Ureter (tissue), 1 donor: ENCODE measurements at regions not wholly inside any gene's neighbourhood (a gene's known extent, or its start where the extent isn't known, plus 50 kb on each side); places are given as distances from the start of the nearest gene placed in this dataset.
"Not testable (repeated sequence)": the region's sequence is repeated elsewhere in the genome, so short reads cannot be mapped to it uniquely, and the experiment has no call there.

Source experiments
- DNase-seq: peaks from one replicate; pipeline ENCODE4 v3.0.0-alpha.2; 2020; ENCODE audit warnings: low spot score
- donor health status: DM: yes; HTN: yes; CAD: no.

DNA sequence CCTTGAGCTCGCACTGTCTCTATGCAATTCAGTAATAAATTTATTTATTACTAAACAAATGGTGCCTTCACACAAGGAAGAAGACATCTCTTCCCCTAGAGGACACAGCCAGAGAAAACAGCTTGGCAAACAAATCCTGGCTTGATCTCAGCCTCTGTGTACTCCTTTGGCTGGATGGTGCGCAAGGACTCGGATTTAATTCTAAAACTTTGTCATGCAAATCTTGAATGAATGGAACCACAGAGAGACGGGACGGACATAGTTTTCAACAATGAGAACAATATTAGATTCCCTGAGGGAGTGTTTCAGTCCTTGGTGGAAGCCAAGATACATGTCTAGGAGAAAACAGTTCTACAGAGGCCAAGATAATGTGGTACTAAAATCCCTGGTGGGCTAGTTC is 349.5 kb downstream of the NPIPA8 start:
- DNase-seq: no peak

DNA sequence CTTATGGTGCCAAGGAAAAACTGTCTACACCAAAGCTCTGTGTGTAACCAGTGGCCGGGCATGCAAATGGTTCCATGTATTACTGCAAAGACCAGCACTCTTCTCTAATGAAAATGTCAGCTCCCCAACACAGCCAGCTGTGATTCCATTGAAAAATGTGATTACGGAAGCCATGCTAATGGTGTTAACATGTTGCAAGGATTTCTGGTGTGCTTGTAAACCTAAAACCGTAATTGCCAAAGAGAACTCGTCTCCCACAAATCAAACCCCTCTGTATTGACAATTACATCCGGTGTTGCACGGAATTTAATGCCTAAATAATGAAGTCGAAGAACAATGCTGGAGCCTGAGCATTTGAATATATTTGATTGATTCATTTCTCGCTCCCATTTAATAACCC is 351.7 kb downstream of the NPIPA8 start:
- DNase-seq: no peak

DNA sequence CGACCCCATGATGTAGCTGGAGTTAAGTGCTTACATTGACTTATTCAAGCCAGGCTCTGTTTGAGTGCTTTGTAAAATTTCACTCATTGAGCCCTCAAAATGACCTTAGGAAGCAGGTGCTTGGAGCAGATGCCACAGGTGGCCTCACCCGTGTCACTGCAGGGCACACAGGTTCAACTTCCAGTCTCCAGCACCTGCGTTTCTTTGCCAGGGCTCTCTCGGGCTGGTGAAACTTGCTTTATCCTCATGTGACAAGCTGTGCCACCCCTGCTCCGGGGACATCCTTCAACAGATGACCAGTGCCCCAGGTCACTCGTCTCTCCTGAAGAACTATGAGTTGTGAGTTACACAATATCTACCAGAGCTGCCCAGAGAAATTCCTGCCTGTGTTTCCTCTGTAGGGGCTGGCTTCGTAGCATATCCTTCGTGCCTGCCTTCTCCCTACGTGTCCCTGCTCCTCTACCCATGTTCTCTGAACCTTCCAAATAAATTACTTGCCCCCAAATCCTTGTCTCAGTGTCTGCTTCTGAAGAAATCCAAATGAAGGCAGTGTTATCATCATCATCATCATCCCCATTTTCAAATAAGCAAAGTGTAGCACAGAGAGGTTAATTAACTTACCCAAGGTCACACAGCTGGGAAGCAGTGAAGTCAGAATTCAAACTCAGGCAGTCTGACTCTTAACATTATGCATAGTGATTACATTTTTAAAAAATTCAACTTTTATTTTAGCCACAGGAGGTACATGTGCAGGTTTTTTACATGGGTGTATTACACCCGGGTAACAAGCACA is 352.5 kb downstream of the NPIPA8 start:
- DNase-seq: no peak

DNA sequence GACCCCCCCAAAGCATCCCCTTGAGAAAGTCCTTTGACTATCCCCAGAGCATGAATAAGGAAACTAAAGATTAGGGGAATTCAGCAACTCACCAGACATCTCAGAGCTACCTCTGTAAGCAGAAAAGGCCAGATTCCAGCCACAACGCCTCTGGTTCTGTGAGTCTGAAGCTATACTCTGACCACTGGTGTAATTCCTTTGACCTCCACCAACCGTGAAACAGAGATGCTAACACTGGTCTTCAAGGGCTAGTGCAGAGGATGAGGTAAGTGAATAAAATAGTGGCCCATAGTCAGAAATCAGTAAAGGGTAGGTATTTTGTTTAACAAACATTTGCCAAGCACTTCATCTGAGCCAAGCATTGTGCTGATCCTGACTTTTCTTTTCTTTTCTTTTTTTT is 353.4 kb downstream of the NPIPA8 start:
- no peak for DNase-seq

DNA sequence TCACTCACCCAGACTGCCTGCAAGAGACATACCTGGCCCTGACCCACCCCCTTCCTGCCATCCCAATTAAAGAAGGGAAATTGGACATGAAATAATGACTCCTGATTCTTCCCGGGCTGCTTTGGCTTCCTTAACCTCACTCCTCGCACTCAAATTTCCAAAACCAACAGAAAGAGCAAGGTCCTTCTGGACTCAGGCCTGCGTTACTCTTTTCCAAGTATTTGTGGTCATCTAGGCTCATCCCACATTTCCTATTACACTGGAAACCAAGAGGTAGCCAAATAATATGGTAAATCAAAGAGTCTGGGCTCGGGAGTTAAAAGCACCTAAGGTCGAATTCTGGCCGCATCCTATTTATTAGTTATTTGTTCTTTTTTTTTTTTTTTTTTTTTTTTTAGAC is 359.3 kb downstream of the NPIPA8 start:
- no peak for DNase-seq

DNA sequence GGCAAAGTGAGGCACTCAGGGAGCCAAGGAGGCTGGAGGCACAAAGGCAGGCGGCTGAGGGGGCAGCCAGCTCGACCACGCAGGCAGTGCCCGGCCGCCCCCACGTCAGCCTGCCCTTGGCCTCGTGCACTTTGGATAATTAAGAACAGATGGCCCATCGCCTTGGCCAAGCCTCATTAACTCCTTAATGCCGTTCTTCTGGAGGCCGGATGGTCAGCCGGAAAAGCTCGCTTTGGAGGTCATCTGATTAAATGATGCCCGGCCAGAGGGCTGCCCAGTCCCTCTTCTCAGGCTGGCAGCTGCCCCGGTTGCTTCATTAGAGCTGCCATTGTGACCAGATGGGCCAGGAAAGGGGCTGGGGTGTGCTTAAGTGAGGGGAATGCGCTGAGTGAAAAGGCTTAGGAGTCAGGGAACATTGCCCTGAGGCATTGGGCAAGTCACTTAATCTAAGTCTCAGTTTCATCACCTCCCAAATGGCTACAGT is 364.0 kb downstream of the NPIPA8 start:
- no peak for DNase-seq

DNA sequence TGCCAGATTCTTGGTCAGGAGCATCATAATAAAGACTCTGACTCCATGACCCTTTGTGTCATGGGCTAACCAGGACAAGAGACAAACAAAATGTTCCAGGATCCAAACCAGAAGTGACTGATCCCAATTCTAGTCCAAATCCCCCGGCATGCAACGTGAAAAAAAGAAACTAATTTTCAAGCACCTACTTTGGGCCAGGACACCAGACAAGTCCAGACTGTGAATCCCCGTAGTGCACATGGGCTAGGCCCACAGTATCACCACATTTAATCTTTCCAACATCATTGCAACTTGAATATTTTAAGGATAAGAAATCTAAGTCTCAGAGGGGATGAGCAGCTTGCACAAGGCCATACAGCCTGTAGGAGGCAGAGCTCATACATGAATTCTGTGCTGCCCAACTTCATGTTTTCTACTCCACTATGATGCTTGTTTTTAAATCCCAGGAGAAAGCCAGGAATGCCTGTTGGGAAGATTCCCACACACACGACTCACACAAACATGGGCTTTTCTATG is 365.7 kb downstream of the NPIPA8 start:
- no peak for DNase-seq

DNA sequence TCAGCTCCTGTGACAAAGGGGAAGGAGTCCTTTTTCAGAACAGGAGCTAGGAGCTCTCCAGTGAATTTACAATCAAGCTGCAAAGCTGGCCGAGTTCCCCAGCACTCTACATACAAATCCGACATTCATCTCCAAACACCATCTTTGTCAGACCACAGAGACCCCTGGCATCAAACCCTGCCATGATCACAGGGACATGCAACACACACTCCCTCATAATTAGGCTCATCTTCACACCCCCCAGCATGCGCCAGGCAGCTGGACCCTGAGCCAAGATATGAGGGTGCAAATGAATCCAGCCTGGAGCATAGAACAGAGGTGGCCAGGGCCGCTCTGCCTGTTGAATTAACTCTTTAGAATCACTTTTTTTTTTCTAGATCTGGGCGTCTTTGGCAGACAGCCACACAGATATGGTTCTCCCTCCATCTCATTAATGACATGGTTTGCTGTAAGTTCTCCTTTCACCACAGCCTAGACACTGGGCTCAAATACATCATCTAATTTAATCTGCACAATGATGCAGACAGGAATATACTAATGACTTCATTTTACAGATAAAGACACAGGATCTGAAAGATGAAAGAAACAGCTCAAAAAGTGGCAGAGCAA is 366.3 kb downstream of the NPIPA8 start:
- DNase-seq: no peak

DNA sequence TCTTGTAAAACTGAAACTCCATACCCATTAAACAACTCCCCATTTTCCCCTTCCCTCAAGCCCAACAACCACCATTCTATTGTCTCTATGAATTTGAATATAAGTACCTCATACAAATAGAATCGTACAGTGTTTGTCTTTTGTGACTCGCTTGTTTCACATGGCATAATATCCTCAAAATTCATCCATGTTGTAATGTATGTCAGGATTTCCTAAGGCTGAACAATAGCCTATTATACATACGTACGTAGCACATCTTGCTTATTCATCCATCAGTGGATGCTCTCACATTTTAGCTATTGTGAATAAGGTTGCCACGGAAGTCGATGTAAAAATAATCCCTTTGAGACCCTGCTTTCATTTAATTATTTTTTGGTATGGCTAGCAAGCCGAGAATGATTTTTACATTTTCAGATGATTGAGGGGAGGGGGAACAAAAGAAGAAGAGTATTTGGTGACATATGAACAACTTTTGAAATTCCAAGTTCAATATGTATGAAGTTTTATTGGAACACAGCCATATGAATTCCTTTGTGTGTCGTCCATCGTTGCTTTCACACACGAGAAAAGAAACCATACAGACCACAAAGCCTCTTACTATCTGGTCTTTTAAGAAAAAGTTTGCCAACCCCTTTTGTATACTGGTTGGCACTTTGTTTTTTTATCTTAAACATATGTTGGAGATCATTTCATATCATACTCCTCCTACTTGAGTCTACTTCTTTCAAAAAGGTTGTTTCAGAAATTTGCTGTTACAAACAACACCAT is 371.2 kb downstream of the NPIPA8 start:
- no peak for DNase-seq

DNA sequence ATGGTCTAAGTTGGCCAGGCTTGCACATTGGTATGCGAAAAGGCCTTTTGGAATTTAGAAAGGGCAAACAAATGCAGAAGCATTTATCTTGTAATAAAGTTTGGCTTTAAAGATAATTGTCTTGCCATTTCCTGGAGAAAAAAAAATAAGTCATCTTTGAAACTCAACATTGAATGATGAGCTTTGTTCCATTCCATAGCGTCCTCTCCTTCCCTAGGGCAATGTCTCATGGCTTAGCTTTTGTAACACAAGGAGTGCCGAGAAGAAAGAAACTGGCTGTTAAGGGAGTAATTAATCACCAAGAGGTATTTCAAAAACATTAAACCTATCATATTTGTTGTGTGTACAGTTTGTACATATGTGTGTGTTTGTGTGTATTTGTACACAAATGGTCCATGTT is 372.3 kb downstream of the NPIPA8 start:
- DNase-seq: no peak

DNA sequence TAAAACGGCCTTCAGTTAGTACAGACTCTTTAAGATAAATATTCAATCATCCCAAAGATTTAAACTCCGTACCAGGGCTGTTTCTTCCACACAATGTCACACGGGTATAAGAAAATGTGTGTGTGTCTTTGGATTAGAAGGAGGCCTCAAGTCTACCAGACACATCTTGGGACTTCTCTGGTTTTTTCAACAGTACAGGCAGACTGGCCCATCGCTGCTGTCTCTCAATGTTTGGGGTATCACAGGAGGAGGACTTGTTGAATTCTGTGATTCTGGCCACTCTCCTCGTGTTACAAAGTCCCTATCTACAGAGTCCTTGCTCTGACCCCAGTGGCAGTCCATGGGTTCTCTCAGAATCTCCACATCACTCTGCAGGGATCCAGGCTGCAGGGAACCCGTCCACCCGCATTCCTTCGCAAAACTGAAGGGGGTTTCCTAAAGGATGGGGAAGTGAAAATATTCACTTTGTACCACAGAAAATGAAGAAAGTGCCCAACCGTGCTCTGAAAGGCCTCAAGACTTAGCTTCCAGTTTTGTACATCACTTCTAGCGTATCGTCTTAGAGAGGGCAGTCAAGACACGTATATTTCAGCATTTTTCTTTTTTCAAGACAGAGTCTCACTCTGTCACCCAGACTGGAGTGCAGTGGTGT is 373.2 kb downstream of the NPIPA8 start:
- DNase-seq: no peak

DNA sequence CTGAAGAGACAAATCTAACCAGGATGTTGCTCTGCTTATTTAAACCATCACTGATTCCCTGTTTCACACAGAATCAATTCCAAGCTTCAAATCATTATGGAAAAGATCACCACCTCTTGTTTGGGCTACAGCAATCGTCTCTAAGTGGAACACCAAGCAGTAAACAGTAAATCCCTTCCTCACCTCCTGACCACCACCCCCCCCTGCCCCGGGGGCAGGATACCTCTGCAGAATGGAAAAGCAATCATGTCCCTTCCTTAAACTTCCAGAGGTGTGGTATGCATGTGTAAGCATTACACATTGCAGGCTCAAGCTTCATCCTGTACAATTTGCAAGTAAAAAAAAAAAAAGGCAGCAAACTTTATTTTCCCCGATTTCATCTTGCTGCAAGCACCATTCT is 373.8 kb downstream of the NPIPA8 start:
- DNase-seq: no peak

DNA sequence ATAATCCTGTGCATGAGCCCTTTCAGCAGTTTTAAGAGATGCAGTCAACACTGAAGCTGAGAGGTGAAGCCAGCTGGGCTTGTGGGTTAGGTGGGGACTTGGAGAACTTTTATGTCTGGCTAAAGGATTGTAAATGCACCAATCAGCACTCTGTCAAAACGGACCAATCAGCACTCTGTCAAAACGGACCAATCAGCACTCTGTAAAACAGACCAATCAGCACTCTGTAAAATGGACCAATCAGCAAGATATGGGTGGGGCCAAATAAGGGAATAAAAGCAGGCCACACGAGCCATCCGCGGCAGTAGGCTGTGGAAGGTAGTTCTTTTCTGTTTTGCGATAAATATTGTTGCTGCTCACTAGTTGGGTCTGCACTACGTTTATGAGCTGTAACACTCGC is 374.7 kb downstream of the NPIPA8 start:
- not testable (repeated sequence) for DNase-seq

DNA sequence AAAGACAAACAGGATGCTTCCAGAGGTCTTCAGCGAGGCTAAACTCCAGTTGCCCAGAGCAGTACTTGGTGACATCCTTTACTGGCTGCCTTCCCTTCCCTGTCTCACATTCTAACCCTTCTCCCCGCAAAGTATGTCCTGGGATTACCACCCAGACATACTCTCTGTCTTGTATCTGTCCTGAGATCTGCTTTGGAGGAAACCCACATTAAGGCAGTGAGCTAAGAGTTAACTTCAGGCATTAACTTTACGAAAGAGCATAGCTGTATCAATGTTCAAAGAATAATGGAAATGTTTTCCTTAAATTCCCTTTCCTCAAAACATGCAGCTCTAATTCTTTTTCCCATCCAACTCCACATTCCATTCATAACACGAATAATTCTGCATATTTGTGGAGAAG is 385.2 kb downstream of the NPIPA8 start:
- no peak for DNase-seq

DNA sequence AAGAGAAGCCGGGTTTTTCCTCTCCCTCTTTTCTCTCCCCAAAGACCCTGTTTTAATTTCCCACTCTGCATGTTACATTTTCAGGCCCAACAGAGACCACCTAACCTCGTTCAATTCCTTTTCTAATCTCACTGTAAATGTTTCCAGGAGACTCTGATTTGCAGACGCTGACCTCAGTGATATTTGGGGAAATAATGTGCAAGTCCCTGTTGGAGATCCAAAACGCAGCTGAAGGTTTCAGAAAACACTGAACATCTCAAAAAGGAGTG is 386.6 kb downstream of the NPIPA8 start:
- DNase-seq: no peak

DNA sequence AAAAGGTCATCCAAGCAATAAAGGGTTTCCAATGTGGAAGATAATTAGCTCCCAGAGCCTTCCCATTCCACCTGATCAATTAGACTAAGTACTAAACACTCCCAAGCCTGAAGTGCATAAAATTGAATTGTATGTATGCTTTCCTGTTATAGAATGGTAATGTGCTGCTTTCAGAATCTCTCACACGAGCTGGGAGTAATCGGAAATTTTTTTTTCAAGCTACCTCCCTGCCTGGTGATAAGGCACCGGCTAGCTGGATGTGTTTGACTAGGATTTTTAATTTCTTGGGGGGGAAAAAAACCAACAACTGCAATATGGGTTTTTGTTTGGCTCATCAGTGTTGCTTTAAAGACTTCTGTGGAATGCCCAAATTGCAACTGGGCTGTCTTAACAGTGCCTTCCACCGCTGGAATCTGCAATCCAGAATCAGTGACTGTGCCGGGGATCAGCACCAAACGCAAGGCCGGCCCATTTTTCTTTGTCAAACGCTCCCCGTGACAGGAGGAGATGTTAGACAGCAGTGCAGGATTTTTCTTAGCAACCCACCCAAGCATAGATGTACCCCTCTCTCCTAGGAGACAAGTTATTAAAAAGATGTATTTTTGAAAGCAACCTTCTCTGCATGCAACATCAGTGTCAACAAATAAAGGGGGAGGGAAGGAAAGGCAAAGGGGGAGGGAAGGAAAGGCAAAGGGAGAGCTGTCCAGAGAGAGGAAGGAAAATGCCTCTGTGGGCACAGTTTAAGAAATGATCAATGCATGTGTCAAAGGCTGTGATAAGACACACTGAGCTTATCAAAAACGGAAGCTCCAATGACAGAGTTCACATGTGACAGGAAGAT is 387.2 kb downstream of the NPIPA8 start:
- no peak for DNase-seq

DNA sequence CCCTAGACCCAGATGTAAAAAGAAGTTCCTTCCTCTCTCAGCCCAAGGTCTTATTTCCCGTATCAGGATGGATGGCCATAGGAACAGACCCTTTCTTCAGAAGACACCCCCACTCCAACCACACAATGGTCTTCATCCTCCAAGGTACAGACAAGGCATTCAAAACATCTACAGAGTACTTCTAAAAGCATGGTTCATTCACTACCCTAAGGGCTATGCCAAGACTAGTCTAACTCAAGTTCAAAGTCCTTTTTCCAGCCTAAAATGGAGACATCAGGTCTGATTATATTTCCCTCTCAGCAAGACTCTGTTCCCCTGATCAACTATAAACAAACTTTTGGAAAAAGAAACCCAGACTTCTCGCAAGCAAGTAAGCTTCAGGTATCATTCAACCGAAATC is 388.9 kb downstream of the NPIPA8 start:
- DNase-seq: no peak

DNA sequence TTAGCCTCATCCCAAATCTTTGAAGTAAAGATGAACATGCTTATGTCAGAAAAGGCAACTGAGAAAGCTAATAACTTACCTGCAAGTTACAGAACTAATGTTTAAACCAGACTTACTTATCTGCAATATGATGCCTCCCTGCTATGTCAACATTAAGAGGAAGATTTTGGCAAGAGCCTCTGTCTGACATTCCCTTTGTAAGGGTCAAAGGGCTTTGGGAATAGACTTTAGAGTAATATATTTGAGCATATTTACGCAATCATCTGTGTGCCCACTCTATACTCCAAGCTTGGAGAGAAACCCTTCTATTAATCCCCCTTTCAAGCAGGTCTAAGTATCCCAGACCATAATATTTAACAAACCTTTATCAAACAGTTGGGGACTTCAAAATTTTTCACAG is 389.4 kb downstream of the NPIPA8 start:
- DNase-seq: no peak

DNA sequence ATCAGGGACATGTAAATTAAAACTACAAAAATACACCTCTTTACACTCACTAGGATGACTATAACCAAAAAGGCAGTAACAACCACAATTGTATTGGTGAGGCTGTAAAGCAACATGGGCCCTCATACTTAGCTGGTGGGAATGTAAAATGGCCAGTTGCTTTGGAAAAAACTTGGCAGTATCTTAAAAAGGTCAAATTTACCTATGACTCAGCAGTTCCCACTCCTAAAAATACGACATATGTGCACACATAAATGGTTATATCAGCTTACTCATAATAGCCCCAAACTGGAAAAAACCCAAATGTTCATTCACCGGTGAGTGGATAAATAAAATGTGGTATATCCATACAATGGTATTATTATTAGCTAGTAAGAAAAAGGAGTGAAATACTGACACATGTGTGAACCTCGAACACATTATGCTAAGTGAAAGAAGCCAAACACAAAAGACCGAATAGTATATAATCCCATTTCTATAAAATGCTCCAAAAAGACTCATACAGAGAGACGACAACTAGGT is 391.4 kb downstream of the NPIPA8 start:
- no peak for DNase-seq

DNA sequence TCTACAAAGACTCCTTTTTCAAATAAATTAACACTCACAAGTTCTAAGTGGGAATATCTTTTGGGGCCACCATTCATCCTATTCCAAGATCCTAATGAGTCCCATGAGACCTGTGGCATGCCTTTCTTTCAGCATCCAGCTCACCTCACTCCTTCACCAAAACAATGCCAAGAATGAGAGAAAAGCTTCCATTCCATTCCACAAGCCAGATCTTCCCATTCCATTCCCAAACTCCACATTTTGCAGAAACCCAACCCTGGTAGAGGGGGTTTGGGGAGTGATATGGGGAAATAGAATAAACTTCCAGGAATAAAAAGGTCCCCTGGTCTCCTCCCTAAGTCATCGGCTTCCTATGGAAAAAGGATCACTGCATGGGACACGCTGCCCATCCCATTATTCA is 392.2 kb downstream of the NPIPA8 start:
- DNase-seq: no peak

DNA sequence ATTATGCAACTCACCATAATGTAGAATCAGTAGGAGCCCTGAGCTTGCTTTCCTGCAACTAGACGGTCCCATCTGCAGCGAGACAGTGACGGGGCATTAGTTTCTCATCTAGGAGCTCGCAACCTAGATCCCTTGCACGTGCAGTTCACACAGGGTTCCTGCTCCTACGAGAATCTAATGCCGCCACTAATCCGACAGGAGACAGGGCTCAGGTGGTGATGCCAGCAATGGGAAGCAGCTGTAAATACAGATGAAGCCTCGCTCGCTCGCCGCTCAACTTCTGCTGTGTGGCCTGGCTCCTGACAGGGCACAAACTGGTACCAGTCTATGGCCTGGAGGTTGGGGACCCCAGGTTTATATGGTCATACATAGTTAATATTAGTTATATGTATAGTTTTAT is 394.5 kb downstream of the NPIPA8 start:
- no peak for DNase-seq
